Panc1 (cell line): ENCODE measurements at regions not wholly inside any gene's neighbourhood (a gene's known extent, or its start where the extent isn't known, plus 50 kb on each side); places are given as distances from the start of the nearest gene placed in this dataset.

Experiments
- CTCF ChIP-seq: fragments of 450-650 bp; IDR thresholded peaks from 2 replicates; pipeline ENCODE4 v1.5.1; 2017; ENCODE audit warnings: mild to moderate bottlenecking
- POLR2AphosphoS5 ChIP-seq: IDR thresholded peaks from 2 replicates; pipeline ENCODE4 v1.6.1; 2012; ENCODE audit warnings: mild to moderate bottlenecking, low read depth, low read length, moderate library complexity
- SIN3A ChIP-seq: IDR thresholded peaks from 2 replicates; pipeline ENCODE4 v1.6.1; 2012; ENCODE audit warnings: low read depth, mild to moderate bottlenecking, low read length, moderate library complexity, borderline replicate concordance; ENCODE audit not compliant: insufficient read depth

GRCh38 chr9:134549336-134549735, 92.3 kb upstream of the COL5A1 start:
- TF ChIP-seq CTCF (no peak), POLR2AphosphoS5 (no peak), SIN3A (no peak)
